GM18861 (cell line): ENCODE measurements at regions not wholly inside any gene's neighbourhood (a gene's known extent, or its start where the extent isn't known, plus 50 kb on each side); places are given as distances from the start of the nearest gene placed in this dataset.

Experiments used
- ATAC-seq: cut with Tn5 transposase; IDR thresholded peaks from one replicate; pipeline ENCODE4 v1.9.1; 2021; ENCODE audit not compliant: unreplicated experiment

- ATAC-seq: no peak
Measured at GRCh38 chr12:125222876-125223275, 157.6 kb downstream of the AACS start.

DNA sequence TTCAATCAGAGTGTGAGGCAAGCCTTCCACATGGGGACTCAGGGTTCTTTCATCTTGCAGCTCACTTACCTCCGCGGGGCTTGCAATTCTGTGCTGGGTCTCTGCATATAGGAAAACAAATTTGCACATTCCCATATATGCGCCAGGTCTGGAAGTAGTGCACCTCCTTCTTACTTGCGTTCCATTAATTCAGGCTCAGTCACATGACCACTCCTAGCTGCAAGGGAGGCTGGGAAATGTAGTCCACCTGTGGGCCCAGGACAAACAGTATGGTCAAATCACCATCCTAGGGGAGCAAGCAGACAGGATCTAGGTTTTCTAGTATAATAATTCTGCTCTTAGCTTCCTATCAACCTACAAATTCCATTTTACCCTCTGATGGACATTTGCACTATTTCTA, 160.4 kb downstream of the AACS start:
- no peak for ATAC-seq

DNA sequence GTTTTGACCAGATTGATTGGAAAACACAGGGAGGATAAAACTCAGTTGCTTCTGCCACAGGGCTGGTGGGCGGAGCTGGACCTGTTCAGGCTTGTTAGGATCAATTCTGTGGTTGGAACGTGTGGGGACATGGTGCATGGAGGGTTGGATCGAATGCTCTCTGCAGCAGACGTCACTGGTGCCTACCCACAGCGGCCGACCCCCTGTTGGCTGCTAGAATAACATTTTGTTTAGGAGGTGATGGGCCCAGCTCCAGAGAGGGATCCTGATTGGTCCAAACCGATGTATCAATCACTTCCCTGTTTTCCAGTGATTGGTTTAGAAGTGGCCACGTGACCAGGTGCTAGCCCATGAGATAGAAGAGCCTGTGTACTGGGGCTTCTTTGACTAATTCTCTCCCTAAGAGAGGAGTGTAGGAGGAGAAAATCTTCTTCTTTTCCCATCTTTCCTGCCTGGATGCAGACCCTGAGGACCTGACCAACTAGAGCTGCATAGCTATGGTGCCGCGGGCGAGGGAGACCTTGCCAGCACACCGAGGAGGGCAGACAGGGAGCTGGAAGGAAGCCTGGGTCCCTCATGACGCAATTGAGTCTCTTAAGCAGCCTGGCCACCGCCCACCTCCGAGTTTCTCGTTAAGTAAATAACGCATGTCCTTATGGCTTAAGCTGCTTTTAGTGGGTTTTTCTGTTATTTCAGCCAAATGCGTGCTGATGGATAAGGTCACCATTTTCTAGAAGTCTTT, 163.5 kb downstream of the AACS start:
- no peak for ATAC-seq

DNA sequence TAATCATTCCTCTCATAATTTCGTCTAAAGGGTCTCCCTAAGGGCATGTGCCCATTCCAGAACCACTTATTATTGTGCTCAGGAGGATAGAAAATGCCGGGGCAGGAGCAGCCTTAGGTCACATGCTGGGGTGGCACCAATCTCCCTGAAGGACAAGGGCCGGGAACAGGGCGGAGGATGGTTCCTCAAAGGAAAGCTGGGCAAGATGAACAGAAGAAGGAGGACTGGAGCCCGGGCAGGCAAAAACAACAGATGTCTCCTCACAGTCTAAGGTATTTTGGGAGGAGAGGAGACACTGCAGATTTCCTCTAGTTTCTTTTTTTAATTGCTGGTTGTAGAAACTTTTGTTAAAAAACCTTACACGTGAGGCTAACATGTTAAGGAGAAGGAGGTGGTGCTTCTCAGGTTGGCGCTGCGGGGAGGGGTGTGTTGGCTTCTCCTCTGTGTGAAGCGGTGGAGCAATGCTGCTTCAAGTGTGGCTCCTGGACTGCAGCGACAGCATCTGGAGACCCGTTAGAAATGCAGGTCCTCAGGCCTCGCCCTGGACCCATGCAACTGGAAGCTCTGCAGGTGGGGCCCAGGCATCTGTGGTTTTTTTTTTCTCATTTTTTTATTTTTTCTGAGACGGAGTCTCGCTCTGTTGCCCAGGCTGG, 164.8 kb downstream of the AACS start:
- no peak for ATAC-seq

- no peak for ATAC-seq
Measured at GRCh38 chr12:125233319-125233718, 168.1 kb downstream of the AACS start.

GRCh38 chr12:125239563-125239962, 174.3 kb downstream of the AACS start:
- ATAC-seq: no peak

DNA sequence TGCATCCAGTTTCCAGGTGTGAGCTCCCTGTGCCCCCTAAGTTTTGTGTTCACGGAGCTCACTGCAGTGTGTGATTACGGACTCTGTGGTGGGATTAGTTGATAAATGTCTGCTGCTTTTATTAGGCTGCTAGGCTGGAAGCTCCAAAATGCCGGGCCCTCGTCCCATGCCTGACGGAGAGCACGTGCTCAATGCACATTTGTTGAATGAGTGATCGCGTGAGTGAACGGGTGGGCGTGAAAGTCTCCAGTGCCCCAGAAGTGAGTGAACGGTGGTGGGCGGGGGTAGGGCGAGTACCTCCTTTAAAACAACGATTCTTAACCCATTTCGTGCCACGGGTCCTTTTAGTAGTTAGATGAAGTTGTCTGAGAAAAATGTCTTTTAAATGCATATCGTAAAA, 175.5 kb downstream of the AACS start:
- ATAC-seq: no peak

DNA sequence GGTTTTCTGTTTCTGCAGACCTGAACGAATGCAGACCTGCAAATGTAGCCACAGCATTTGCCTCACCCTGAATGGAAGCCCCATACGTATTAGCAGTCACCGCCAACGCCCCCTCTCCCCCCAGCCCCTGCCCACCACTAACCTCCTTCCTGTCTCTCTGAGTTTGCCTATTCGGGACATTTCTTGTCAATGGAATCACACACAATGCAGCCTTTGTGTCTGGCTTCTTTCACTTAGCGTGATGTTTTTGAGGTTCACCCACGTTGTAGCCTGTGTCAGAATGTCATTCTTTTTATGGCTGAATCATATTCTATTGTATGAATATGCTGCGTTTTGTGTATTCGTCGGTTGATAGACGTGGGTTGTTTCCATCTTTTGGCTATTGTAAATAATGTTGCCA, 178.6 kb downstream of the AACS start:
- ATAC-seq: no peak

DNA sequence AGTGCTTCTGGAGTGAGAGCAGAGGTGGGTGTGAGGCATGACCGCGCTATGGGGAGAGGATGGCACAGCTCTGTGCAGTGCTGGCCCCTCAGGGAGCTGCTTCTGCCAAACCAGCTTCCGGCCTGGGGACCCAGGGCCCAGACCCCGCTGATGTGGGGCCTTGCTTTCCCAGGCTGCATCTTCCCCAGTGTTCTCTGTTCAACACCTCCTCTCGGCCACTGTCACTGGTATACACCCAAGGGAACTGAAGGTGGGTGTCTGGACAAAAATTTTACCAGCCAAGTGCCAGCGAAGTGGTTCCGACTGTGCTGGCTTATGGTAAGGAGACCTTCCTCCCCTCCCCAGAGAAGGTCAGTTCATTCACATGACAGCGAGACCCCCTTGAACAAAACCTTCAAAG, 179.1 kb downstream of the AACS start:
- ATAC-seq: no peak

DNA sequence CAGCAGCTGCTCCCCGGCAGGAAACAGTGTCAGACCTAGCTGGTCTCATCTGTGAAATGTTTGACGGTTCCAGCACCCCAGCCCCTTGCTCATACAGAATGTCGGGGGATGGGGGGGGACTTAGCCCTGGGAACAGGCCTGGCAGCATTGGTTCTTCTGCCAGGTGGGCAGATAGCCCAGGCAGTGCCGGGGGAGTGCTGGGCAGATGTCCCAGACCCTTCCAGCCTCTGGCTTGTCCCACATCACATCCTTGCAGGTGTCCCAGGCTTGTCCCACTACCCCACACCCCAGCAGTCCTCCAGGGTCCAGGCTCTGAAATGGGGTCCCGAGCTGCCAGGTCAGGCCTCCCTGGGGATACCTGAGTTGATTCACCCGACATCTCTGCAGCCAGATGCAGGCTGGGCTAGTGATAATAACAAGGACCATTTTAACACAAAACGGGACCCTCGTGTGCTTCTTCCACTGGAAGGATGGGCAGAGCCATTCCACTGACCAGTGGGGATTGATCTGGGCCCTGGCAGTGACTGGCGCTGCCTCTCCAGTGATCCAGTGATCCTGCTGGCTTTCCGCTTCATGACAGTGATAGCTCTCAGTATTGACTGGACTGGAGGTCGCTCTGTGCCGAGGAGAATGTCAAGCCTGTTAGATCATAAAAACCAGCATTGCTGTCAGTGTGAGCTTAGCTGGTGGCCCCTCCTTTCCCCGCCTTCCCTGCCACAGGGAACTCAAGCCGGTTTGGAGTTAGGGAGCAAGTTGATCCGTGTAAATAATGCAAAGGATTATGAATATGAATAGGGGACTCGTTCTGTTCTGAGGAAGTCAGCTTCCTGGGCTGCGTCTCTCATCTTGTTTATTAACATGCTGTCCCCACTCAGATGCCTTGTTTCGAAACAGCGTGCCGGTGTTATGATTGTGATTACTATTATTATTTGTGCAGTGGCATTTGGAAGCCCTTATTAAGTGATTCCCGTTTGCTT, 180.6 kb downstream of the AACS start:
- ATAC-seq: no peak

DNA sequence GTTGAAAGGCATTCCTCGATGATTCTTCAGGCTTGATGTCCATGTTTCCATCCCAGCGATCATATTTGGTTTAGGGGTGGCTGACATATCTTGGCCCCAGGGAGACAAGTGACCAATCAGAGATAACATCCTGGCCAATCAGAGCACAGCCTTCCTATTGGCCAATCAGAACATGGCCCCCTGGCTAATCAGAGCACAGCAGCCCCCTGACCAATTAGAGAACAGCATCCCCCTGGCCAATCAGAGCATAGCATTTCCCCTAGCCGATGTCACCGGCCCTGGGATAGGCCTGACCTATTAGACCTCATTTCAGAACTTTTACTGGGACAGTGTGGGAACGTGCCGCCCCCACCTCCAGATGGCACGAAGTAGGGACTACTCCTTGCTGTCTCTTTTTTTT, 182.2 kb downstream of the AACS start:
- ATAC-seq: no peak

GRCh38 chr12:125249066-125249824, 184.0 kb downstream of the AACS start:
- no peak for ATAC-seq

DNA sequence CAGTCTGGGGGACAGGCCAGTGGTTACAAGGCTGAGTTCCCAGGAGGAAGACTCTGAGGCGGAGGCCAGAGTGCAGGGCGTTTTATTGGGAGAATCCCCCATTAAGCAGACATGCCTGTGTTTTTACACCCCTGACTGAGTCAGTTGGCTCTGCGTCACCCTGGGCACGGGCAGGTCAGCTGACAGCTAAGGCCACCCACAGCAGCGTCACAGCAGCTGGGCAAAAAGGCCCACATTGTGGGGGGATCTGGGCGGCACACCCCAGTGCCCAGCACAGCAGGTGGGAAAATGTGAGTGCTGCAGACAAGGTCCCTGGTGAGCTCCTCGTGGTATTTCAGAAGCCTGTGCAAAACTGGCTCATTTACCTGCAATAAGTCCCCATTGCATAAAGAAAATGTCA, 184.7 kb downstream of the AACS start:
- no peak for ATAC-seq

GRCh38 chr12:125254236-125254635, 189.0 kb downstream of the AACS start:
- ATAC-seq: no peak

GRCh38 chr12:125254856-125255255, 189.6 kb downstream of the AACS start:
- no peak for ATAC-seq

DNA sequence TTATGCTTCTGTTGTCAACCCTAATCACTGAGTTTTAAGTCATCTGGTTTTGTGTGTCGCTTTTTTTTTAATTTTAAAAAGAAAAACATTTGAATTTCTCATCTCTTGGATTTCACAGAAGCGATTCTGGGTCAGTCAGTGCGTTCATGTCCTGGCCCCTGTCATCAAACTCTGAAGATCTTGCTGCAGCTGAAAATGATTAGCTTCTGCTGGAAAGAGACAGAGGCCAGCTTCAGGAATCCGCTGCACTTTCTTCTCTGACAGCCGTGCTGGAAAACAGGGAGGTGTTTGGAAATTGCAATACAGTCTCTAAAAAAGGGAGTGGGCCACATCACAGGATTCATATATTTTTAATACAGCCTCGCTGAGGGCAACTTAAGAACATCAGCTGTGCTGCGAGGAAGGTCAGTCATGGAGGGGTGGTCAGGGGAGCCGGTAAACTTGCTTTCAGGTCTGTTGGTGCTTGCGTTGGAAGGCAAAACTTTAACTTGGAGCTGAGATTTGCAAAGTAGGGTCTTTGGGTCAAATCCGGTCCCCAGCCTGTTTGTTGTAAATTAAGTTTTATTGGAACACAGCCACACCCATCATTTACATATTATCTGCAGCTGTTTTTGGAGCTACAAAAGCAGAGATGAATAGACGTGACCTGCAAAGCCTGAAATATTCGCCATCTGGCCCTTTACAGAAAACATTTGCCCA, 190.8 kb downstream of the AACS start:
- no peak for ATAC-seq

DNA sequence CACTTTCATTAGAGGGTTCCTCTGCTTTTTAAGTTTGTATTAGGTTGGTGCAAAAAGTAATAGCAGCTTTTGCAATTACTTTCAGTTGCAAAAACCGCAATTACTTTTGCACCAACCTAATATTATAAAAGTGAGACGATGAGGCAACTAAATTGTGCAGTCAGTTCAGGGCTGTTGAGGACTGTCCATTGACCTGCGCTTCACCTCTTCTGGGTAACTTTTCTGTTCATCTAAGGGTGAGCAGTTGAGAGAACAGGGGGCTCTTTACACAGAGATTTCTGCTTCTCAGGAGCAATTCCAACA, 191.3 kb downstream of the AACS start:
- ATAC-seq: no peak

GRCh38 chr12:125259178-125259867, 194.1 kb downstream of the AACS start:
- no peak for ATAC-seq

DNA sequence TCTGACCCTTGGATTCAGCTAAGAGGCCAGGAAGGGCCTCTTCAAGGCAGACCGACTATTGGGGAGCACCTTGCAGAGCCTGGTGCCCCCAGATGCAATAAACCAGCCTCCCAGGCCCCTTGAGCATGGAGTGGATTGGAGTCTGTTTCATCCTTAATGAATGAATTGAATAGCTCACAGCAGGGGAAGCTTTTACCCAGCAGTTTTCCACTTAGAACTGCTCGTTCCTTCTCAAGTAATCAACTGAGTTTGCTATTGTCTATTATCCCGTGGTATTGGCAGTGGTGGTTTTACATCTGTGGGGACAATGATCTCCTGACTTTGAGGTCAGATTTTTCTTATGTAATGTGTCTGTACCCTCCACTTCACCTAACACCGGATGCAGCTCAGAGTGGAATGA, 197.6 kb downstream of the AACS start:
- no peak for ATAC-seq

DNA sequence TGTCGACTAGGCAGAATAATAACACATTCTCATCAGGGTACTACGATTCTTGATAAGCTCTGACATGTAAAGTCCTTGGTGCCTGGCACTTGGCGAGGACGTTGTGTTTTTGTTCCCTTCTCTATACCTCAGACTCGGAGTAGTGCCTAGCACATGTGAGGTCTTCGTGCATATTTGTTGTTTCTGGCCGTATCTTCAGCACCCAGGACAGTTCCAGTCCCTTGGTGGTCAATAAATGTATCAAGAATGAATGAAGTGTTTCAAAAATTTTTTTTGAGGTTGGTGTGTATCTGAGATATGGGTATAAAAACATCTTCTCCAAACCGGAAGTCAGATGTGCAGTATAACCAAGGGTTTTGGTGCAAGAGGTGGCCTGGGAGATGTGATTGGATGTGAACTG, 198.2 kb downstream of the AACS start:
- no peak for ATAC-seq
